PC-9 (cell line): ENCODE measurements at regions not wholly inside any gene's neighbourhood (a gene's known extent, or its start where the extent isn't known, plus 50 kb on each side); places are given as distances from the start of the nearest gene placed in this dataset.

ENCODE experiments used
- CTCF ChIP-seq: fragments of 200-600 bp; sonication (generic); conservative IDR thresholded peaks from 2 replicates; pipeline ENCODE4 v1.6.1; 2017; ENCODE audit warnings: mixed run types, antibody characterized with exemption, mild to moderate bottlenecking, moderate library complexity
- EZH2 ChIP-seq: fragments of 200-600 bp; sonication (generic); IDR thresholded peaks from 2 replicates; pipeline ENCODE4 v1.8.0; 2017; ENCODE audit warnings: antibody characterized with exemption, low read depth

- TF ChIP-seq CTCF (no peak), EZH2 (no peak)
Observed at GRCh38 chr5:125142458-125142857, 396.0 kb upstream of the ZNF608 start.
